PC-3 (cell line): ENCODE measurements at regions not wholly inside any gene's neighbourhood (a gene's known extent, or its start where the extent isn't known, plus 50 kb on each side); places are given as distances from the start of the nearest gene placed in this dataset.

Experiments
- ATAC-seq: fragments of 200-7000 bp; cut with Tn5 transposase; 2 replicates; pipeline ENCODE4 v1.9.1; 2020; ENCODE audit warnings: mild to moderate bottlenecking, moderate library complexity
- BruUV-seq: library from RNA; stranded (reverse); fragments of 400-500 nt; replicated peaks from 2 replicates; lab custom pipeline; 2021; lab: Mats Ljungman, UMichigan
- CTCF ChIA-PET: fragments of 300-600 bp; sonication (Branson Sonifier 250); formaldehyde crosslinking; loops from one replicate; lab custom pipeline; 2022; ENCODE audit warnings: antibody characterized with exemption; lab: Charles Lee
- POLR2A ChIA-PET: fragments of 300-600 bp; sonication (Branson Sonifier 250); formaldehyde crosslinking; loops from one replicate; lab custom pipeline; 2022; ENCODE audit warnings: antibody characterized with exemption; ENCODE audit not compliant: unreplicated experiment; lab: Charles Lee
- DNase-seq: peaks from one replicate; pipeline ENCODE4 v3.0.0-alpha.2; 2015
- H2AFZ ChIP-seq: fragments of 300-600 bp; sonication (generic); 2 replicates; pipeline ENCODE4 v1.6.0; 2016; ENCODE audit warnings: antibody characterized with exemption, low read length
- H3F3A ChIP-seq: fragments of 300-600 bp; sonication (generic); one replicate; pipeline ENCODE4 v1.6.0; 2017; ENCODE audit warnings: antibody characterized with exemption, low read length, control low read depth, mild to moderate bottlenecking; ENCODE audit not compliant: unreplicated experiment
- H3K27ac ChIP-seq: fragments of 300-600 bp; sonication (generic); 2 replicates; pipeline ENCODE4 v1.5.1; 2016; ENCODE audit warnings: mild to moderate bottlenecking, low read length
- H3K27me3 ChIP-seq: fragments of 300-600 bp; sonication (generic); 2 replicates; pipeline ENCODE4 v1.6.1; 2016; ENCODE audit warnings: low read length, mixed read lengths
- H3K36me3 ChIP-seq: fragments of 300-600 bp; sonication (generic); 2 replicates; pipeline ENCODE4 v1.6.1; 2016; ENCODE audit warnings: low read depth, mixed run types, low read length, mixed read lengths
- H3K4me1 ChIP-seq: fragments of 300-600 bp; sonication (generic); 2 replicates; pipeline ENCODE4 v1.5.1; 2016; ENCODE audit warnings: low read length; ENCODE audit not compliant: insufficient read depth
- H3K4me2 ChIP-seq: fragments of 300-600 bp; sonication (generic); 2 replicates; pipeline ENCODE4 v1.6.0; 2016; ENCODE audit warnings: low read length
- H3K4me3 ChIP-seq: fragments of 300-600 bp; sonication (generic); 2 replicates; pipeline ENCODE4 v1.5.1; 2016; ENCODE audit warnings: mild to moderate bottlenecking, low read length, mixed read lengths
- H3K79me2 ChIP-seq: fragments of 300-600 bp; sonication (generic); 2 replicates; pipeline ENCODE4 v1.6.1; 2017; ENCODE audit warnings: low read length, mixed read lengths
- H3K9ac ChIP-seq: fragments of 300-600 bp; sonication (generic); 2 replicates; pipeline ENCODE4 v1.6.0; 2016; ENCODE audit warnings: mild to moderate bottlenecking, low read length
- H3K9me2 ChIP-seq: fragments of 300-600 bp; sonication (generic); replicated peaks from 2 replicates; pipeline ENCODE4 v1.6.1; 2016; ENCODE audit warnings: mixed run types, low read length, mixed read lengths
- H3K9me3 ChIP-seq: fragments of 300-600 bp; sonication (generic); 2 replicates; pipeline ENCODE4 v1.6.1; 2016; ENCODE audit warnings: low read length, mixed read lengths
- H4K20me1 ChIP-seq: fragments of 300-600 bp; sonication (generic); 2 replicates; pipeline ENCODE4 v1.6.1; 2016; ENCODE audit warnings: low read length, mixed read lengths
- EZH2 ChIP-seq: fragments of 300-600 bp; sonication (generic); IDR thresholded peaks from one replicate; pipeline ENCODE4 v1.6.1; 2017; ENCODE audit warnings: antibody characterized with exemption, mild to moderate bottlenecking, low read length; ENCODE audit not compliant: unreplicated experiment
- EZH2phosphoT487 ChIP-seq: fragments of 300-600 bp; sonication (generic); IDR thresholded peaks from 2 replicates; pipeline ENCODE4 v1.6.1; 2018; ENCODE audit warnings: mild to moderate bottlenecking, antibody characterized with exemption, low read length, borderline replicate concordance
- intact Hi-C: fragments of 100-400 bp; cut with micrococcal nuclease; formaldehyde crosslinking; loops from 2 replicates; pipeline ENCODE4 v1.9.0; 2023
- TF ChIP-seq, protein P1 (sequence below): fragments of 300-600 bp; sonication (generic); conservative IDR thresholded peaks from 2 replicates; pipeline ENCODE4 v1.5.1; 2017; ENCODE audit warnings: antibody characterized with exemption, low read depth, mild to moderate bottlenecking, low read length

- no peak overlapping the region for H3K4me3 ChIP-seq
- TF ChIP-seq, protein P1, sequence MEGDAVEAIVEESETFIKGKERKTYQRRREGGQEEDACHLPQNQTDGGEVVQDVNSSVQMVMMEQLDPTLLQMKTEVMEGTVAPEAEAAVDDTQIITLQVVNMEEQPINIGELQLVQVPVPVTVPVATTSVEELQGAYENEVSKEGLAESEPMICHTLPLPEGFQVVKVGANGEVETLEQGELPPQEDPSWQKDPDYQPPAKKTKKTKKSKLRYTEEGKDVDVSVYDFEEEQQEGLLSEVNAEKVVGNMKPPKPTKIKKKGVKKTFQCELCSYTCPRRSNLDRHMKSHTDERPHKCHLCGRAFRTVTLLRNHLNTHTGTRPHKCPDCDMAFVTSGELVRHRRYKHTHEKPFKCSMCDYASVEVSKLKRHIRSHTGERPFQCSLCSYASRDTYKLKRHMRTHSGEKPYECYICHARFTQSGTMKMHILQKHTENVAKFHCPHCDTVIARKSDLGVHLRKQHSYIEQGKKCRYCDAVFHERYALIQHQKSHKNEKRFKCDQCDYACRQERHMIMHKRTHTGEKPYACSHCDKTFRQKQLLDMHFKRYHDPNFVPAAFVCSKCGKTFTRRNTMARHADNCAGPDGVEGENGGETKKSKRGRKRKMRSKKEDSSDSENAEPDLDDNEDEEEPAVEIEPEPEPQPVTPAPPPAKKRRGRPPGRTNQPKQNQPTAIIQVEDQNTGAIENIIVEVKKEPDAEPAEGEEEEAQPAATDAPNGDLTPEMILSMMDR: no peak
- TF ChIP-seq EZH2phosphoT487 (no peak), EZH2 (no peak)
- ChIA-PET POLR2A (no interaction called here), CTCF (no interaction called here)
- no peaks in the 10 kb centered on the region for H3K9me3 ChIP-seq
- no peak overlapping the region for H2AFZ ChIP-seq
- no TSS peak for BruUV-seq
- no peaks in the 10 kb centered on the region for H3F3A ChIP-seq
- no peaks in the 10 kb centered on the region for H4K20me1 ChIP-seq
- H3K9ac ChIP-seq: no peak overlapping the region
- no peaks in the 10 kb centered on the region for H3K27me3 ChIP-seq
- no peak overlapping the region for H3K4me2 ChIP-seq
- H3K79me2 ChIP-seq: no peaks in the 10 kb centered on the region
- ATAC-seq: no peak
- no peak for DNase-seq
- H3K4me1 ChIP-seq: no peaks in the 10 kb centered on the region
- intact Hi-C loops: no loop called here
- H3K36me3 ChIP-seq: no peaks in the 10 kb centered on the region
- no peaks in the 10 kb centered on the region for H3K9me2 ChIP-seq
- H3K27ac ChIP-seq: no peak overlapping the region
Measured at GRCh38 chr6:94213226-94213625, 793.9 kb upstream of the EPHA7 start.

- POLR2A ChIA-PET: no interaction called here
- CTCF ChIA-PET: no interaction called here
- Histone ChIP-seq H3K4me2 (no peak overlapping the region), H3F3A (no peaks in the 10 kb centered on the region), H4K20me1 (no peaks in the 10 kb centered on the region), H2AFZ (no peak overlapping the region), H3K9ac (no peak overlapping the region), H3K27me3 (no peaks in the 10 kb centered on the region), H3K4me1 (no peaks in the 10 kb centered on the region), H3K9me3 (no peaks in the 10 kb centered on the region), H3K9me2 (no peaks in the 10 kb centered on the region), H3K27ac (no peak overlapping the region), H3K36me3 (no peaks in the 10 kb centered on the region), H3K79me2 (no peaks in the 10 kb centered on the region), H3K4me3 (no peak overlapping the region)
- no peak for DNase-seq
- TF ChIP-seq, protein P1: no peak
- no peak for TF ChIP-seq EZH2phosphoT487
- no peak for TF ChIP-seq EZH2
- intact Hi-C loops: no loop called here
- ATAC-seq: no peak
- no TSS peak for BruUV-seq
Measured at GRCh38 chr6:94196891-94197290, 777.5 kb upstream of the EPHA7 start.

DNA sequence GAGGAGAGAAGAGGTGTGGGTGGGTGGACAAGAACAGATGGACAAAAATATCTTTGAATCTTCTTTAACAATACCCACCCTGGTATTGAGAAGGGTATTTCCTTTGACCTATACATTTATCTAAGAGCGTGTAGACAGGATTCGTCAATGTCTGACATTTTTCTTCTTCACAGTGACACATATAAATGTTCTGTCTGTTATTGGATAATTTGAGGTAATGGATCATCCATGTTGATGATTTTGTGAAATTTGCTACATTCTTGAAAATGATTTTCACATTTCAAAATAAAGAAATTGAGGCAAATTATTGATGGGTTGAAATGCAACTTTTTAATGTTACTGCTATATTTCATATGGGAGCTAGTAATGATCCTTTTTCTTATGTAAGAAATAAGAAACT, 770.7 kb upstream of the EPHA7 start:
- Histone ChIP-seq H3K79me2 (no peaks in the 10 kb centered on the region), H3K9ac (no peak overlapping the region), H3K4me1 (no peaks in the 10 kb centered on the region), H3K4me2 (no peak overlapping the region), H3K9me2 (no peaks in the 10 kb centered on the region), H3K27ac (no peak overlapping the region), H4K20me1 (no peaks in the 10 kb centered on the region), H2AFZ (no peak overlapping the region), H3K9me3 (no peaks in the 10 kb centered on the region), H3K27me3 (no peaks in the 10 kb centered on the region), H3K36me3 (no peaks in the 10 kb centered on the region), H3K4me3 (no peak overlapping the region), H3F3A (no peaks in the 10 kb centered on the region)
- CTCF ChIA-PET: no interaction called here
- TF ChIP-seq, protein P1: no peak
- TF ChIP-seq EZH2 (no peak), EZH2phosphoT487 (no peak)
- POLR2A ChIA-PET: no interaction called here
- DNase-seq (no peak), ATAC-seq (no peak)
- BruUV-seq: no TSS peak
- intact Hi-C loops: no loop called here
